Trophoblast cell (in vitro differentiated cells and primary cell): ENCODE measurements at regions not wholly inside any gene's neighbourhood (a gene's known extent, or its start where the extent isn't known, plus 50 kb on each side); places are given as distances from the start of the nearest gene placed in this dataset.
"Not testable (repeated sequence)": the region's sequence is repeated elsewhere in the genome, so short reads cannot be mapped to it uniquely, and the experiment has no call there.

ENCODE experiments used
- DNase-seq, 2 donors: peaks; one replicate each; pipeline ENCODE4 v3.0.0-alpha.2; 2016
- H2AFZ ChIP-seq: 2 replicates; pipeline ENCODE4 v1.6.1; 2013; ENCODE audit warnings: low read length, moderate library complexity, mild to moderate bottlenecking; ENCODE audit not compliant: insufficient read depth, poor library complexity
- H2AK5ac ChIP-seq: 2 replicates; pipeline ENCODE4 v1.6.1; 2013; ENCODE audit warnings: mild to moderate bottlenecking, low read length
- H2BK120ac ChIP-seq: 2 replicates; pipeline ENCODE4 v1.6.1; 2013; ENCODE audit warnings: low read length, mild to moderate bottlenecking, moderate library complexity; ENCODE audit not compliant: insufficient read depth, poor library complexity
- H2BK12ac ChIP-seq: 2 replicates; pipeline ENCODE4 v1.6.1; 2013; ENCODE audit warnings: mild to moderate bottlenecking, low read length, moderate library complexity
- H2BK5ac ChIP-seq: 2 replicates; pipeline ENCODE4 v1.6.1; 2013; ENCODE audit warnings: low read length, low read depth, moderate library complexity, mild to moderate bottlenecking; ENCODE audit not compliant: poor library complexity
- H3K14ac ChIP-seq: 2 replicates; pipeline ENCODE4 v1.6.1; 2013; ENCODE audit warnings: mild to moderate bottlenecking, low read length
- H3K18ac ChIP-seq: 2 replicates; pipeline ENCODE4 v1.6.1; 2013; ENCODE audit warnings: mild to moderate bottlenecking, low read length
- H3K23ac ChIP-seq: 2 replicates; pipeline ENCODE4 v1.6.1; 2013; ENCODE audit warnings: low read length
- H3K27ac ChIP-seq: 2 replicates; pipeline ENCODE4 v1.5.1; 2013; ENCODE audit warnings: low read depth, mild to moderate bottlenecking, inconsistent platforms, low read length, moderate library complexity
- H3K27me3 ChIP-seq: 2 replicates; pipeline ENCODE4 v1.6.1; 2013; ENCODE audit warnings: inconsistent platforms, mild to moderate bottlenecking, low read length, moderate library complexity; ENCODE audit not compliant: insufficient read depth
- H3K36me3 ChIP-seq, 2 experiments: 1 replicate in 1 of 2; 2 replicates in 1 of 2; pipeline ENCODE4 v1.6.1; 2013; ENCODE audit warnings: low read length in 2 of 2, mild to moderate bottlenecking in 2 of 2, moderate library complexity in 1 of 2; ENCODE audit not compliant: insufficient read depth in 2 of 2, control insufficient read depth in 1 of 2
- H3K4ac ChIP-seq: 2 replicates; pipeline ENCODE4 v1.6.1; 2013; ENCODE audit warnings: low read depth, mild to moderate bottlenecking, low read length, moderate library complexity
- H3K4me1 ChIP-seq, 2 experiments: 1 replicate in 1 of 2; 2 replicates in 1 of 2; pipeline ENCODE4 v1.6.1; 2013; ENCODE audit warnings: low read length in 2 of 2, mild to moderate bottlenecking in 2 of 2, moderate library complexity in 1 of 2; ENCODE audit not compliant: insufficient read depth in 2 of 2, control insufficient read depth in 1 of 2
- H3K4me2 ChIP-seq: 2 replicates; pipeline ENCODE4 v1.6.1; 2013; ENCODE audit warnings: inconsistent platforms, mild to moderate bottlenecking, low read length, moderate library complexity
- H3K4me3 ChIP-seq: 2 replicates; pipeline ENCODE4 v1.5.1; 2013; ENCODE audit warnings: mild to moderate bottlenecking, low read depth, low read length, inconsistent platforms
- H3K79me1 ChIP-seq: one replicate; pipeline ENCODE4 v1.6.1; 2013; ENCODE audit warnings: low read length
- H3K79me2 ChIP-seq: 2 replicates; pipeline ENCODE4 v1.6.1; 2013; ENCODE audit warnings: low read length, mild to moderate bottlenecking; ENCODE audit not compliant: control insufficient read depth, insufficient read depth, poor library complexity
- H3K9ac ChIP-seq: 2 replicates; pipeline ENCODE4 v1.6.1; 2013; ENCODE audit warnings: mild to moderate bottlenecking, low read length
- H3K9me3 ChIP-seq: 2 replicates; pipeline ENCODE4 v1.6.1; 2013; ENCODE audit warnings: low read depth, mild to moderate bottlenecking, control low read depth, inconsistent platforms, low read length; ENCODE audit not compliant: insufficient read depth
- H4K12ac ChIP-seq: 2 replicates; pipeline ENCODE4 v1.6.1; 2013; ENCODE audit warnings: low read depth, mild to moderate bottlenecking, low read length, moderate library complexity
- H4K8ac ChIP-seq: 2 replicates; pipeline ENCODE4 v1.6.1; 2013; ENCODE audit warnings: low read depth, mild to moderate bottlenecking, low read length, moderate library complexity
- H4K91ac ChIP-seq: one replicate; pipeline ENCODE4 v1.6.1; 2013; ENCODE audit warnings: low read depth, mild to moderate bottlenecking, low read length, moderate library complexity
- WGBS: extraction: QIAGEN DNeasy Blood & Tissue Kit; methylation state at CpG from one replicate; pipeline ENCODE4 v1.1.7; 2013; ENCODE audit warnings: missing lambda C conversion rate; ENCODE audit not compliant: insufficient read length, insufficient coverage; ENCODE audit errors: extremely low coverage; 5-methylcytosine and 5-hydroxymethylcytosine counted together

GRCh38 chr12:29884957-29885356 is 101.2 kb upstream of the TMTC1 start:
- not testable (repeated sequence) for H2BK120ac ChIP-seq, H4K91ac ChIP-seq, H3K23ac ChIP-seq, H4K12ac ChIP-seq, H2AFZ ChIP-seq, H3K9me3 ChIP-seq, H3K27me3 ChIP-seq, H2BK5ac ChIP-seq, H3K27ac ChIP-seq, H3K4me3 ChIP-seq, H3K4me1 ChIP-seq, H3K4ac ChIP-seq, H4K8ac ChIP-seq, H2AK5ac ChIP-seq, H3K79me1 ChIP-seq, H3K9ac ChIP-seq, H3K36me3 ChIP-seq, H3K79me2 ChIP-seq, H3K14ac ChIP-seq, H3K18ac ChIP-seq, H2BK12ac ChIP-seq, H3K4me2 ChIP-seq
- WGBS: no CpG with 5 or more reads among the region's 4 CpGs
- peak; percentile 35 to 54 for DNase-seq

GRCh38 chr12:29883941-29884554 is 100.3 kb upstream of the TMTC1 start:
- H3K79me2 ChIP-seq: no peaks in the 10 kb centered on the region
- no peak overlapping the region for H3K4me3 ChIP-seq
- H3K14ac ChIP-seq: no peak overlapping the region
- H3K27ac ChIP-seq: no peak overlapping the region
- no peaks in the 10 kb centered on the region for H3K4me1 ChIP-seq
- H3K27me3 ChIP-seq: no peaks in the 10 kb centered on the region
- no peaks in the 10 kb centered on the region for H3K36me3 ChIP-seq
- H3K9me3 ChIP-seq: peaks cover 2% of the 10 kb centered on the region
- H3K79me1 ChIP-seq: no peaks in the 10 kb centered on the region
- WGBS: no CpG with 5 or more reads among the region's 4 CpGs
- H3K4me2 ChIP-seq: no peak overlapping the region
- no peak overlapping the region for H2AK5ac ChIP-seq
- H3K23ac ChIP-seq: no peak overlapping the region
- H2AFZ ChIP-seq: no peak overlapping the region
- H2BK12ac ChIP-seq: no peak overlapping the region
- no peak overlapping the region for H3K4ac ChIP-seq
- H4K12ac ChIP-seq: no peak overlapping the region
- H3K9ac ChIP-seq: no peak overlapping the region
- H2BK5ac ChIP-seq: no peak overlapping the region
- H4K8ac ChIP-seq: no peak overlapping the region
- H2BK120ac ChIP-seq: no peak overlapping the region
- no peak overlapping the region for H3K18ac ChIP-seq
- no peak overlapping the region for H4K91ac ChIP-seq
- DNase-seq: no peak

GRCh38 chr12:29883525-29883924 is 99.8 kb upstream of the TMTC1 start:
- no peak overlapping the region for H2AK5ac ChIP-seq
- H3K9ac ChIP-seq: no peak overlapping the region
- no peaks in the 10 kb centered on the region for H3K4me1 ChIP-seq
- no peak overlapping the region for H3K14ac ChIP-seq
- no peak overlapping the region for H3K4ac ChIP-seq
- H2BK120ac ChIP-seq: no peak overlapping the region
- no peak overlapping the region for H3K27ac ChIP-seq
- no peak overlapping the region for H4K91ac ChIP-seq
- no peak for DNase-seq
- no peaks in the 10 kb centered on the region for H3K27me3 ChIP-seq
- no peaks in the 10 kb centered on the region for H3K9me3 ChIP-seq
- no peak overlapping the region for H3K4me3 ChIP-seq
- H3K36me3 ChIP-seq: no peaks in the 10 kb centered on the region
- no peak overlapping the region for H2AFZ ChIP-seq
- H3K79me2 ChIP-seq: no peaks in the 10 kb centered on the region
- no peak overlapping the region for H3K4me2 ChIP-seq
- H3K79me1 ChIP-seq: no peaks in the 10 kb centered on the region
- no peak overlapping the region for H2BK12ac ChIP-seq
- no peak overlapping the region for H4K8ac ChIP-seq
- no peak overlapping the region for H2BK5ac ChIP-seq
- H3K23ac ChIP-seq: no peak overlapping the region
- no peak overlapping the region for H3K18ac ChIP-seq
- H4K12ac ChIP-seq: no peak overlapping the region

- Histone ChIP-seq H3K18ac (no peak overlapping the region), H2AK5ac (no peak overlapping the region), H3K27ac (no peak overlapping the region)
Observed at GRCh38 chr12:29882846-29883245, 99.1 kb upstream of the TMTC1 start.

More at GRCh38 chr12:29882846-29883245, 99.1 kb upstream of the TMTC1 start:
- Histone ChIP-seq H3K14ac (no peak overlapping the region), H3K4me1 (no peaks in the 10 kb centered on the region), H3K4ac (no peak overlapping the region), H3K23ac (no peak overlapping the region), H4K91ac (no peak overlapping the region), H2BK12ac (no peak overlapping the region), H3K9ac (no peak overlapping the region), H3K27me3 (no peaks in the 10 kb centered on the region), H2BK5ac (no peak overlapping the region), H3K79me1 (no peaks in the 10 kb centered on the region), H3K4me3 (no peak overlapping the region), H2BK120ac (no peak overlapping the region), H4K12ac (no peak overlapping the region), H3K79me2 (no peaks in the 10 kb centered on the region), H4K8ac (no peak overlapping the region), H2AFZ (no peak overlapping the region), H3K36me3 (no peaks in the 10 kb centered on the region), H3K4me2 (no peak overlapping the region), H3K9me3 (no peaks in the 10 kb centered on the region)
- no peak for DNase-seq
- WGBS: no CpG with 5 or more reads among the region's 2 CpGs
